H9 (cell line): ENCODE measurements at regions not wholly inside any gene's neighbourhood (a gene's known extent, or its start where the extent isn't known, plus 50 kb on each side); places are given as distances from the start of the nearest gene placed in this dataset.

ENCODE experiments used
- DNase-seq: peaks from one replicate; pipeline ENCODE4 v3.0.0-alpha.2; 2017
- H2AFZ ChIP-seq: one replicate; pipeline ENCODE4 v1.6.1; 2013; ENCODE audit warnings: mild to moderate bottlenecking, low read length, control low read depth, moderate library complexity
- H2AK5ac ChIP-seq: 2 replicates; pipeline ENCODE4 v1.6.1; 2013; ENCODE audit warnings: low read length, control low read depth, mixed read lengths; ENCODE audit not compliant: insufficient read length
- H2BK120ac ChIP-seq: one replicate; pipeline ENCODE4 v1.6.1; 2013; ENCODE audit warnings: low read depth, mild to moderate bottlenecking, low read length, control low read depth, inconsistent platforms; ENCODE audit not compliant: poor library complexity, severe bottlenecking
- H2BK12ac ChIP-seq: 2 replicates; pipeline ENCODE4 v1.6.1; 2013; ENCODE audit warnings: low read length, control low read depth, mixed read lengths, low read depth; ENCODE audit not compliant: insufficient read length
- H2BK15ac ChIP-seq: 2 replicates; pipeline ENCODE4 v1.6.1; 2013; ENCODE audit warnings: low read depth, low read length, control low read depth
- H2BK20ac ChIP-seq: one replicate; pipeline ENCODE4 v1.6.1; 2013; ENCODE audit warnings: low read depth, mild to moderate bottlenecking, low read length, control low read depth, inconsistent platforms; ENCODE audit not compliant: poor library complexity, severe bottlenecking
- H2BK5ac ChIP-seq: 2 replicates; pipeline ENCODE4 v1.6.1; 2013; ENCODE audit warnings: low read length, control low read depth, mixed read lengths; ENCODE audit not compliant: insufficient read length
- H3K14ac ChIP-seq: 2 replicates; pipeline ENCODE4 v1.6.1; 2013; ENCODE audit warnings: low read length, control low read depth; ENCODE audit not compliant: insufficient read depth
- H3K18ac ChIP-seq: 2 replicates; pipeline ENCODE4 v1.6.1; 2013; ENCODE audit warnings: low read depth, mild to moderate bottlenecking, mixed read lengths, low read length, control low read depth; ENCODE audit not compliant: insufficient read length
- H3K23ac ChIP-seq: 2 replicates; pipeline ENCODE4 v1.6.1; 2013; ENCODE audit warnings: low read length, control low read depth, mixed read lengths, low read depth; ENCODE audit not compliant: insufficient read length
- H3K23me2 ChIP-seq: 2 replicates; pipeline ENCODE4 v1.6.1; 2013; ENCODE audit warnings: low read depth, mild to moderate bottlenecking, mixed read lengths, low read length, control low read depth; ENCODE audit not compliant: insufficient read length, poor library complexity, severe bottlenecking
- H3K27ac ChIP-seq: 2 replicates; pipeline ENCODE4 v1.5.1; 2013; ENCODE audit warnings: low read length, control low read depth, mixed read lengths, low read depth; ENCODE audit not compliant: insufficient read length
- H3K27me3 ChIP-seq: 2 replicates; pipeline ENCODE4 v1.6.1; 2013; ENCODE audit warnings: low read length, control low read depth, inconsistent platforms; ENCODE audit not compliant: insufficient read depth
- H3K4ac ChIP-seq: 2 replicates; pipeline ENCODE4 v1.6.1; 2013; ENCODE audit warnings: low read depth, mild to moderate bottlenecking, control low read depth, inconsistent platforms, low read length, moderate library complexity
- H3K4me1 ChIP-seq: 2 replicates; pipeline ENCODE4 v1.6.1; 2013; ENCODE audit warnings: low read length, control low read depth, inconsistent platforms; ENCODE audit not compliant: insufficient read depth
- H3K4me2 ChIP-seq: 2 replicates; pipeline ENCODE4 v1.6.1; 2013; ENCODE audit warnings: low read length, control low read depth, mixed read lengths; ENCODE audit not compliant: insufficient read length, insufficient read depth
- H3K56ac ChIP-seq: 2 replicates; pipeline ENCODE4 v1.6.1; 2013; ENCODE audit warnings: low read depth, mild to moderate bottlenecking, mixed read lengths, low read length, control low read depth; ENCODE audit not compliant: insufficient read length
- H3K79me1 ChIP-seq: 2 replicates; pipeline ENCODE4 v1.6.1; 2013; ENCODE audit warnings: low read depth, mild to moderate bottlenecking, moderate library complexity, low read length, control low read depth, inconsistent platforms; ENCODE audit not compliant: insufficient read depth, poor library complexity, severe bottlenecking
- H3K79me2 ChIP-seq: 2 replicates; pipeline ENCODE4 v1.6.1; 2013; ENCODE audit warnings: low read length, control low read depth, inconsistent platforms; ENCODE audit not compliant: insufficient read depth
- H3K9ac ChIP-seq: 2 replicates; pipeline ENCODE4 v1.6.1; 2013; ENCODE audit warnings: low read length, control low read depth, mixed read lengths; ENCODE audit not compliant: insufficient read length; ENCODE audit errors: extremely low read depth
- H3K9me3 ChIP-seq: one replicate; pipeline ENCODE4 v1.6.1; 2013; ENCODE audit warnings: low read depth, low read length, inconsistent platforms; ENCODE audit not compliant: control insufficient read depth
- H3T11ph ChIP-seq: one replicate; pipeline ENCODE4 v1.6.1; 2013; ENCODE audit warnings: mild to moderate bottlenecking, low read length, control low read depth, inconsistent platforms
- H4K20me1 ChIP-seq: one replicate; pipeline ENCODE4 v1.6.1; 2013; ENCODE audit not compliant: control insufficient read depth, insufficient read length, insufficient read depth
- H4K5ac ChIP-seq: 2 replicates; pipeline ENCODE4 v1.6.1; 2013; ENCODE audit warnings: low read depth, mild to moderate bottlenecking, mixed read lengths, low read length, control low read depth; ENCODE audit not compliant: insufficient read length
- H4K8ac ChIP-seq: replicated peaks from 2 replicates; pipeline ENCODE4 v1.6.1; 2013; ENCODE audit warnings: low read length, control low read depth, mixed read lengths, low read depth; ENCODE audit not compliant: insufficient read length
- H4K91ac ChIP-seq: 2 replicates; pipeline ENCODE4 v1.6.1; 2013; ENCODE audit warnings: low read depth, mild to moderate bottlenecking, moderate library complexity, mixed read lengths, low read length, control low read depth; ENCODE audit not compliant: insufficient read length
- H3K27ac Mint-ChIP-seq, 3 experiments: 2 replicates in 2 of 3; 3 replicates in 1 of 3; pipeline ENCODE4 v1.8.0; 2020 to 2021; ENCODE audit warnings: mixed read lengths in 3 of 3, mild to moderate bottlenecking in 1 of 3, moderate library complexity in 1 of 3
- H3K27me3 Mint-ChIP-seq: 2 replicates; pipeline ENCODE4 v1.8.0; 2021; ENCODE audit warnings: low read depth, mild to moderate bottlenecking, moderate library complexity, mixed read lengths
- H3K36me3 Mint-ChIP-seq, 3 experiments: 2 replicates in 2 of 3; 3 replicates in 1 of 3; pipeline ENCODE4 v1.8.0; 2020 to 2021; ENCODE audit warnings: low read depth in 3 of 3, mixed read lengths in 3 of 3; ENCODE audit not compliant: insufficient read depth in 1 of 3
- H3K4me1 Mint-ChIP-seq, 2 experiments: 2 replicates each; pipeline ENCODE4 v1.8.0; 2020; ENCODE audit warnings: mixed read lengths in 2 of 2
- H3K4me3 Mint-ChIP-seq, 2 experiments: 2 replicates in 1 of 2; 3 replicates in 1 of 2; pipeline ENCODE4 v1.8.0; 2020 to 2021; ENCODE audit warnings: mild to moderate bottlenecking in 2 of 2, mixed read lengths in 2 of 2, moderate library complexity in 1 of 2
- H3K9me3 Mint-ChIP-seq, 2 experiments: 2 replicates in 1 of 2; 3 replicates in 1 of 2; pipeline ENCODE4 v1.8.0; 2020; ENCODE audit warnings: mild to moderate bottlenecking in 2 of 2, mixed read lengths in 2 of 2, moderate library complexity in 1 of 2
- WGBS: extraction: QIAGEN DNeasy Blood & Tissue Kit; methylation state at CpG from one replicate; pipeline ENCODE4 v1.1.7; 2013; ENCODE audit warnings: missing lambda C conversion rate, low lambda C conversion rate, mixed read lengths; ENCODE audit not compliant: insufficient read length; ENCODE audit errors: extremely low coverage; 5-methylcytosine and 5-hydroxymethylcytosine counted together
- TF ChIP-seq, protein P1 (sequence below): fragments of 200-600 bp; sonication (generic); conservative IDR thresholded peaks from 3 replicates; pipeline ENCODE4 v1.8.0; 2021; ENCODE audit warnings: antibody characterized with exemption, mild to moderate bottlenecking

DNA sequence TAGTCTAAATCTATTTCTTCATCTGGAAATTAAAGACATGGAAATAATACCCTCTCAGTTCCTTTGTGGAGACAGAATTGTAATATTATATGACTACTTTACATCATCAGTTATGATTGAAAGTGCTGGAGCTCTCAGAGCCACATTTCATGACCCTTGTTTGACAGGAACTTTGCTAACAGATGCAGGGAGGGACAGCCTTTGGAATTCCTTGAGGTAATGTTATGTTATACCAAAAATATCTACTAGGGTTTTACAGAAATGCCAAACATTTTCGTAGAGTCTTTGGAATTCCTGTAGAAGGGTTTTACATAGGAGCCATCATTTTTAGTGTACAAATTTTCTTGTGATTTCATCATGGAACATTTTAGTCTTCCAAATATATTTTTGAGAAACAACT, 57.4 kb upstream of the ADAMTS5 start:
- no peaks in the 10 kb centered on the region for H3K79me1 ChIP-seq
- H4K20me1 ChIP-seq, result no peaks in the 10 kb centered on the region
- H3K79me2 ChIP-seq, result no peaks in the 10 kb centered on the region
- H3K9me3 ChIP-seq, result no peaks in the 10 kb centered on the region
- H2BK5ac ChIP-seq, result no peak overlapping the region
- no peak overlapping the region for H3K27ac ChIP-seq
- H3K4ac ChIP-seq, result no peak overlapping the region
- no peak overlapping the region for H2BK12ac ChIP-seq
- no peaks in the 10 kb centered on the region; the same call in 1 of the 2 replicates for H3K4me1 ChIP-seq
- Mint-ChIP-seq H3K9me3 (no peaks in the 10 kb centered on the region), H3K36me3 (no peaks in the 10 kb centered on the region; a peak in 1 of 7 replicates), H3K27me3 (no peaks in the 10 kb centered on the region), H3K27ac (no peak overlapping the region), H3K4me1 (peaks cover 33 to 35% of the 10 kb centered on the region in 2 experiments), H3K4me3 (no peak overlapping the region)
- no peak overlapping the region for H3K56ac ChIP-seq
- H2AFZ ChIP-seq, result no peak overlapping the region
- no CpG with 5 or more reads among the region's 1 CpG for WGBS
- no peak overlapping the region for H3K4me2 ChIP-seq
- no peak overlapping the region for H2BK20ac ChIP-seq
- no peak for DNase-seq
- H2AK5ac ChIP-seq, result no peak overlapping the region
- no peak overlapping the region for H3K9ac ChIP-seq
- H4K91ac ChIP-seq, result no peak overlapping the region
- no peak overlapping the region for H3T11ph ChIP-seq
- H3K23ac ChIP-seq, result no peak overlapping the region
- no peak overlapping the region for H3K18ac ChIP-seq
- H3K27me3 ChIP-seq, result no peaks in the 10 kb centered on the region
- no peaks in the 10 kb centered on the region for H3K23me2 ChIP-seq
- TF ChIP-seq, protein P1, sequence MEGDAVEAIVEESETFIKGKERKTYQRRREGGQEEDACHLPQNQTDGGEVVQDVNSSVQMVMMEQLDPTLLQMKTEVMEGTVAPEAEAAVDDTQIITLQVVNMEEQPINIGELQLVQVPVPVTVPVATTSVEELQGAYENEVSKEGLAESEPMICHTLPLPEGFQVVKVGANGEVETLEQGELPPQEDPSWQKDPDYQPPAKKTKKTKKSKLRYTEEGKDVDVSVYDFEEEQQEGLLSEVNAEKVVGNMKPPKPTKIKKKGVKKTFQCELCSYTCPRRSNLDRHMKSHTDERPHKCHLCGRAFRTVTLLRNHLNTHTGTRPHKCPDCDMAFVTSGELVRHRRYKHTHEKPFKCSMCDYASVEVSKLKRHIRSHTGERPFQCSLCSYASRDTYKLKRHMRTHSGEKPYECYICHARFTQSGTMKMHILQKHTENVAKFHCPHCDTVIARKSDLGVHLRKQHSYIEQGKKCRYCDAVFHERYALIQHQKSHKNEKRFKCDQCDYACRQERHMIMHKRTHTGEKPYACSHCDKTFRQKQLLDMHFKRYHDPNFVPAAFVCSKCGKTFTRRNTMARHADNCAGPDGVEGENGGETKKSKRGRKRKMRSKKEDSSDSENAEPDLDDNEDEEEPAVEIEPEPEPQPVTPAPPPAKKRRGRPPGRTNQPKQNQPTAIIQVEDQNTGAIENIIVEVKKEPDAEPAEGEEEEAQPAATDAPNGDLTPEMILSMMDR, result no peak
- H2BK15ac ChIP-seq, result no peak overlapping the region
- H4K8ac ChIP-seq, result no peak overlapping the region
- no peak overlapping the region for H3K14ac ChIP-seq
- H4K5ac ChIP-seq, result no peak overlapping the region
- H2BK120ac ChIP-seq, result no peak overlapping the region
